ENCODE measurements at regions not wholly inside any gene's neighbourhood (a gene's known extent, or its start where the extent isn't known, plus 50 kb on each side); places are given as distances from the start of the nearest gene placed in this dataset.

DNA sequence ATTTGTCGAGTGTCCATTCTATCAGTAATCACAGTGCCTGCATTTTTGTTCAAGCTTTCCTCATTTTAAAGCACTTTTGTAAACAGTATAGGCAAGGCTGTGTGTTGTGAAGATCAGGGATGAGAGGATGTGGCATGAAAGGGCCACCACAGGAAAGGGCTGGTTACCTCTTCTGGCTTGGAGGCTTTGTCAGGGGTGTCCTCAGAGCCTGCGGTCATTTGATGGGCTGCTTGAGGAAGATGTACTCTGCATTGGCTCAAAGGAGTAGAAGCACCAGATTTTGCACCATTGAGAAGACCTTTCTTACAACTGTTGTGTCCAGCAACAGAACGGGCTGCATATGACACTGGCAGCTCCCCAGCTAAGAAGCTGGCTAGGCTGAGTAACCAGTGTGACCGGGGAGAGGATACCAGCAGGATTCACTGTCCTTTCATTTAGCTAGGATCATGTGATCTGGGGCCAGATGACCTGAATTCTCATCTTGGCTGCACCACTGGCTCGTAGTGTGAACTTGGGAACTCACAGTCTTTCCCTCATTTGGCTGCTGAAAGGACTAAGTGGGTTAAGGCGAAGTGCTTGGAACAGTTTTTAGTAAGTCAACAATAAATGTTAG lies 380.2 kb downstream of the FGF9 start:
- TF ChIP-seq, protein P1, sequence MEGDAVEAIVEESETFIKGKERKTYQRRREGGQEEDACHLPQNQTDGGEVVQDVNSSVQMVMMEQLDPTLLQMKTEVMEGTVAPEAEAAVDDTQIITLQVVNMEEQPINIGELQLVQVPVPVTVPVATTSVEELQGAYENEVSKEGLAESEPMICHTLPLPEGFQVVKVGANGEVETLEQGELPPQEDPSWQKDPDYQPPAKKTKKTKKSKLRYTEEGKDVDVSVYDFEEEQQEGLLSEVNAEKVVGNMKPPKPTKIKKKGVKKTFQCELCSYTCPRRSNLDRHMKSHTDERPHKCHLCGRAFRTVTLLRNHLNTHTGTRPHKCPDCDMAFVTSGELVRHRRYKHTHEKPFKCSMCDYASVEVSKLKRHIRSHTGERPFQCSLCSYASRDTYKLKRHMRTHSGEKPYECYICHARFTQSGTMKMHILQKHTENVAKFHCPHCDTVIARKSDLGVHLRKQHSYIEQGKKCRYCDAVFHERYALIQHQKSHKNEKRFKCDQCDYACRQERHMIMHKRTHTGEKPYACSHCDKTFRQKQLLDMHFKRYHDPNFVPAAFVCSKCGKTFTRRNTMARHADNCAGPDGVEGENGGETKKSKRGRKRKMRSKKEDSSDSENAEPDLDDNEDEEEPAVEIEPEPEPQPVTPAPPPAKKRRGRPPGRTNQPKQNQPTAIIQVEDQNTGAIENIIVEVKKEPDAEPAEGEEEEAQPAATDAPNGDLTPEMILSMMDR (conservative IDR thresholded peaks at IDR 0.05), result no peak
- H3K27ac ChIP-seq, result no peak overlapping the region

DNA sequence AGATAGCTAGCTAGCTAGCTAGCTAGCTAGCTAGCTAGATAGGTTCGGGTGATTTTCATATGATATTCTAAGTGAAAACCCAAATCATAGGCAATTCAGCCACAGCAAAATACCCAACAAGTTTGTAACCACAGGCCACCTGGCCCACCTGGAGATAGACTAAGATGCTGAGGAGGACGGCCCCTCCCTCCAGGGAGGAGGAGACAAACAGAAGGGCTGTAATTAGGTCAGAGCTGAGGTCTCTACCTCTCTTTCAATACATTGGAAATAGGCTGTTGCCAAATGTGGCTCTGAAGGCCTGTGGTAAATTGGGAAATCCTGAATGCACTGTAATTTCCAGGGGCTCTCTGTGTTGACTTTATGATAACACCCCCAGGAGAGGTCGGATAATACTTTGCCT lies 382.2 kb downstream of the FGF9 start:
- TF ChIP-seq, protein P1 (conservative IDR thresholded peaks at IDR 0.05), result no peak
- no peak overlapping the region for H3K27ac ChIP-seq

DNA sequence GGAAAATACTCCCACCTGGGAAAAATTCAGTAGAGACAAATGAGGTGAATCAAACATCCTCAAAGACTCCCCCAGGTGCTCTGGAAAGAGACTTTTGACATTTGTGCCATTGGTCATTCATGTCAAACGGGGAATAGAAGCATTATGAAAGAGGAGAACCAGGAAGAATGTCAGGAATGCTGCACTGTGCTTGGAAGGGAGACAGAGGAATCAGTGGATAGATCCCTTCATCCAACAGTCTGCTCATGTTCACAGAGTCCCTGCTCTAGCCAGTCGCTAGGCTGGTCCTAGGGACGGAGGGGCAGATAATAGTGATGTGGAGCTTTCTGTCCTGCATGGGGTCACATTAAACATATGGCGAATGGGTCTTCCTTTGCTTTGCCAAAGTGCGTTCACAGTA lies 384.4 kb downstream of the FGF9 start:
- H3K27ac ChIP-seq, result no peak overlapping the region
- TF ChIP-seq, protein P1 (conservative IDR thresholded peaks at IDR 0.05), result no peak

DNA sequence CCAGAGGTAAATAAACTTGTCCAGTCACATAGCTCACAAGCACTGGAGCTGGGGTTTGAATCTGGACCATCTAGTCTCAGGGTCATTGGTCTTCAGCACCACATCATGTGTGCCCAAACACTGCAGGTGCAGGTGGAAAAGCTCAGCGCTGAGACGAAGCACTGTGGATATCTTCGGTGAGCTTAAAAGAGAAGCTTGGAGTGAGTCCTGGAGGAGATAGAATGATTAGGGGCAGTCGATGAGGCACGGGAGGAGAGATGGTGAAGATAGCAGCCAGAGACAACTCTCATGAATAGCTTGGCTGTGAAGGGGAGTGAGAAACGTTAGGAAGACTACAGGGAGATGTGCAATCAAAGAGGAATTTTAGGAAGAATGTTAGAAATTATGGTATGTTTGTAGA lies 389.3 kb downstream of the FGF9 start:
- TF ChIP-seq, protein P1 (conservative IDR thresholded peaks at IDR 0.05), result no peak
- H3K27ac ChIP-seq, result no peak overlapping the region

DNA sequence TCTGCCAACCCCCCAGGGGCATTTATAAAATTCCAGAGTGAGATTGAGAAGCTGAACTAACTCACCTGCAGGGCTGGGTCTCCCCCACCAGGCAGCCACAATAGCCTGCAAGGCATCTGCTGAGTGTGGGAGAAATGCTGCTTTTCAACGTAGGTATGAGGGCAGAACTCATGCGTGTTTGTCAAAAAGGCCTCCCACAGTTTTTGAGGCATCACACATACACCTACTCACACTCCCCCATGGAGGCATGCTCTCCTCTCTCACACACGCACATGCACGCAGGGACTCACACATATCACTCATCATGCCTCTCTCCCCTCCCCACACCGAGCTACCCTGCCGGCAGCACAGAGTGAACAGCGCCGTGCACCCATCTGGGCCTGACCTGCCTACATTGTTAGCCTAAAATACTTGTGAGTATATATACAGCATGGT lies 390.5 kb downstream of the FGF9 start:
- TF ChIP-seq, protein P1 (conservative IDR thresholded peaks at IDR 0.05), result no peak
- H3K27ac ChIP-seq, result no peak overlapping the region

DNA sequence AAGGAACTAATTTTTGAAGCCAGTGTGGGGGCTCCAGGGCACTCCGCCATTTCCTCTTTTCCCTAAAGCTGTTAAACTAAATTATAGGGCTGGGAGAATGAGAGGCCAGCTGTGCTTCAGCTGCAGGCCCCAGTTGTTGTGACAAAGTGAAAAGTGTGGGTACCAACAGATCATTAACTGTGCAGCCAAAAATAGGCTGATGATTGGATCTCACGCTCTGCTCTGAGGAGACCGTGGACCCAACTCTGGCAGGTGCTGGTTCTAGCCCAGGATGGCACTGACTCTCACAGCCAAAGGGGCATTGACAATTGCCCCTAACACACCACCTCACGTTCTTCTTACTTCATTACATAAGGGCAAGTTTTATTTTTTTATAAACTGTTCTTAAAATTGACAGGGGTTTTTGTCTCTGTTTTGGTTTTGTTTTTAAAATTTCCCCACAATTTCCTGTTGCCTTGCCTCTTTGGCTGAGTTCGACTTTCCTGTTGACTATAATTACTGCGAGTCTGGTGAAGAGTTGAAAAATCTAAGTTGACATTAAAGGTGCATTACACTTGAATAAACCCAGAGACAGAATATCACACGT lies 391.0 kb downstream of the FGF9 start:
- no peak overlapping the region for H3K27ac ChIP-seq
- TF ChIP-seq, protein P1 (conservative IDR thresholded peaks at IDR 0.05), result no peak

DNA sequence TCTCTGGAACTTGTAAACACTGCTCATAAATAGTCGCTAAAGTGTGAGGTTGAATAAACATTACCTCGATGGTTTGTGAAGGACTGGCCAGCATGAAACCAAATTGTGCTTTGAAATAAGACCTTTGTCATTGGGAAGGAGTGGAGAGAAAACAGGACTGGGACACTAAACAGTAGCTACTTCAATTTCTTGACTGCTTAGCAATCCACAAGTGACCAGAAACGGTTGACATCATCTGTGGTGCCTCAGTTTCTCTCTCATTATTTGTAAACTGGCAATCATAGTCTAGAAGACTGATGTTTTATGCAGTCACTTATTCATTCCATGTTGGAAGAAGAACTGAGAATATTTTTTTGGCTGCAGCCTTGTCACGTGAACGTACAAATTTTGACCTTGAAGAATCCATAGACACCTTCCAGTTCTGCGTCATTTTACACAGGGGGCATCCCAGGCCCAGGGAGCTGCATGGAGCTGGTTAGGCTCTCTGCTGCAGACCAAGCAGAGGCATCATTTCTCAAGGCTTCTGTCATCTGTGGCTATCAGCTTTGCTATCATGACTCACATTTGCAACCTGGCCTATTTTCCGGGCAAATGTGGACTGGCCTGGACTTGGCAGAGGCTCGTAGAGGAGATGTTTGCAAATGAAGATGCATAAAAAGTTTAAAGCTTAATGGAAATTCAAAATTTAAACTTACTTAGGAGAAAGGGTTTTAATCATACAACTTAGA lies 391.8 kb downstream of the FGF9 start:
- TF ChIP-seq, protein P1 (conservative IDR thresholded peaks at IDR 0.05), result no peak
- no peak overlapping the region for H3K27ac ChIP-seq
